SK-N-SH treated with all-trans-retinoic acid at 6 μM for 48 hours (cell line): ENCODE measurements at regions not wholly inside any gene's neighbourhood (a gene's known extent, or its start where the extent isn't known, plus 50 kb on each side); places are given as distances from the start of the nearest gene placed in this dataset.

Source experiments
- CREB5 ChIP-seq: fragments of 250-450 bp; sonication (Bioruptor Pico); IDR thresholded peaks from 2 replicates; pipeline ENCODE4 v1.5.1; 2020; ENCODE audit warnings: low read depth, mild to moderate bottlenecking, moderate library complexity
- ISL1 ChIP-seq: fragments of 250-450 bp; sonication (Bioruptor Pico); IDR thresholded peaks from 2 replicates; pipeline ENCODE4 v2.1.2; 2022; ENCODE audit warnings: mild to moderate bottlenecking, moderate library complexity
- PATZ1 ChIP-seq: fragments of 250-450 bp; sonication (Bioruptor Pico); IDR thresholded peaks from 2 replicates; pipeline ENCODE4 v1.8.0; 2020; ENCODE audit warnings: mild to moderate bottlenecking, moderate library complexity, borderline replicate concordance
- PPARA ChIP-seq: fragments of 250-450 bp; sonication (Bioruptor Pico); IDR thresholded peaks from 2 replicates; pipeline ENCODE4 v1.5.0; 2020; ENCODE audit warnings: mild to moderate bottlenecking, borderline replicate concordance
- RARB ChIP-seq: fragments of 250-450 bp; sonication (Bioruptor Pico); IDR thresholded peaks from 2 replicates; pipeline ENCODE4 v1.8.0; 2021; ENCODE audit warnings: mild to moderate bottlenecking, moderate library complexity
- SNAI2 ChIP-seq: fragments of 250-450 bp; sonication (Bioruptor Pico); IDR thresholded peaks from 2 replicates; pipeline ENCODE4 v1.5.0; 2020; ENCODE audit warnings: mild to moderate bottlenecking, moderate library complexity
- TSHZ2 ChIP-seq: fragments of 250-450 bp; sonication (Bioruptor Pico); IDR thresholded peaks from 2 replicates; pipeline ENCODE4 v1.5.0; 2020; ENCODE audit warnings: mild to moderate bottlenecking, moderate library complexity
- ZFP3 ChIP-seq: fragments of 250-450 bp; sonication (Bioruptor Pico); IDR thresholded peaks from 2 replicates; pipeline ENCODE4 v1.5.0; 2020; ENCODE audit warnings: mild to moderate bottlenecking, moderate library complexity
- ZNF565 ChIP-seq: fragments of 450-650 bp; formaldehyde crosslinking; conservative IDR thresholded peaks from 2 replicates; pipeline ENCODE4 v1.5.0; 2020; ENCODE audit warnings: low read depth, mild to moderate bottlenecking, moderate library complexity

GRCh38 chr2:184197413-184197812 lies 400.9 kb upstream of the ZNF804A start:
- TF ChIP-seq ISL1 (CRISPR knock-in tag), result no peak
- no peak for TF ChIP-seq CREB5 (CRISPR knock-in tag)
- TF ChIP-seq ZFP3, result no peak
- TF ChIP-seq SNAI2 (CRISPR knock-in tag), result no peak
- no peak for TF ChIP-seq TSHZ2
- TF ChIP-seq PATZ1 (CRISPR knock-in tag), result no peak
- TF ChIP-seq PPARA (CRISPR knock-in tag), result no peak
- TF ChIP-seq RARB (CRISPR knock-in tag), result no peak
- no peak for TF ChIP-seq ZNF565
